GM23338 (cell line): ENCODE measurements at regions not wholly inside any gene's neighbourhood (a gene's known extent, or its start where the extent isn't known, plus 50 kb on each side); places are given as distances from the start of the nearest gene placed in this dataset.

Experiments
- ATAC-seq: fragments of 200-7000 bp; cut with Tn5 transposase; 3 replicates; pipeline ENCODE4 v1.9.1; 2020
- DNase-seq: peaks from one replicate; pipeline ENCODE4 v3.0.0-alpha.2; 2015; ENCODE audit warnings: low spot score
- H2AFZ ChIP-seq: fragments of 200-600 bp; sonication (generic); 2 replicates; pipeline ENCODE4 v1.8.0; 2016; ENCODE audit warnings: antibody characterized with exemption, mild to moderate bottlenecking, moderate library complexity
- H3F3A ChIP-seq: fragments of 200-600 bp; sonication (generic); replicated peaks from 2 replicates; pipeline ENCODE4 v1.8.0; 2017; ENCODE audit warnings: antibody characterized with exemption, mixed run types, low read depth
- H3K27ac ChIP-seq: fragments of 200-600 bp; sonication (generic); 2 replicates; pipeline ENCODE4 v1.6.1; 2016; ENCODE audit warnings: low read depth
- H3K27me3 ChIP-seq: fragments of 200-600 bp; sonication (generic); 2 replicates; pipeline ENCODE4 v1.8.0; 2016; ENCODE audit warnings: mild to moderate bottlenecking, mixed run types, moderate library complexity; ENCODE audit not compliant: insufficient read depth
- H3K36me3 ChIP-seq: fragments of 200-600 bp; sonication (generic); 2 replicates; pipeline ENCODE4 v1.8.0; 2016; ENCODE audit warnings: mild to moderate bottlenecking; ENCODE audit not compliant: insufficient read depth
- H3K4me1 ChIP-seq: fragments of 200-600 bp; sonication (generic); 2 replicates; pipeline ENCODE4 v1.8.0; 2016; ENCODE audit warnings: mild to moderate bottlenecking, moderate library complexity; ENCODE audit not compliant: insufficient read depth
- H3K4me2 ChIP-seq: fragments of 200-600 bp; sonication (generic); 2 replicates; pipeline ENCODE4 v1.7.1; 2017; ENCODE audit warnings: mixed run types
- H3K4me3 ChIP-seq: fragments of 200-600 bp; sonication (generic); 2 replicates; pipeline ENCODE4 v1.6.1; 2016; ENCODE audit warnings: mixed run types
- H3K79me2 ChIP-seq: fragments of 200-600 bp; sonication (generic); replicated peaks from 2 replicates; pipeline ENCODE4 v1.8.0; 2017; ENCODE audit warnings: mild to moderate bottlenecking; ENCODE audit not compliant: insufficient read depth
- H3K9me2 ChIP-seq: fragments of 200-600 bp; sonication (generic); 2 replicates; pipeline ENCODE4 v1.8.0; 2017; ENCODE audit not compliant: insufficient read depth
- H4K20me1 ChIP-seq: fragments of 200-600 bp; sonication (generic); replicated peaks from 2 replicates; pipeline ENCODE4 v1.8.0; 2017; ENCODE audit warnings: mild to moderate bottlenecking; ENCODE audit not compliant: insufficient read depth
- H3K27ac Mint-ChIP-seq: 2 replicates; pipeline ENCODE4 v1.8.0; 2020; ENCODE audit warnings: inconsistent platforms, mild to moderate bottlenecking, moderate library complexity, mixed read lengths
- H3K27me3 Mint-ChIP-seq: 3 replicates; pipeline ENCODE4 v1.8.0; 2022; ENCODE audit warnings: low read depth, mild to moderate bottlenecking, moderate library complexity, mixed read lengths, inconsistent platforms; ENCODE audit not compliant: insufficient read depth, poor library complexity
- H3K36me3 Mint-ChIP-seq: 3 replicates; pipeline ENCODE4 v1.8.0; 2021; ENCODE audit warnings: low read depth, mild to moderate bottlenecking, inconsistent platforms, moderate library complexity, mixed read lengths
- H3K4me1 Mint-ChIP-seq: 3 replicates; pipeline ENCODE4 v1.8.0; 2020; ENCODE audit warnings: mild to moderate bottlenecking, inconsistent platforms, mixed read lengths
- H3K4me3 Mint-ChIP-seq: 3 replicates; pipeline ENCODE4 v1.8.0; 2021; ENCODE audit warnings: moderate library complexity, mild to moderate bottlenecking, inconsistent platforms, mixed read lengths
- H3K9me3 Mint-ChIP-seq: 3 replicates; pipeline ENCODE4 v1.8.0; 2020; ENCODE audit warnings: moderate library complexity, mild to moderate bottlenecking, inconsistent platforms, mixed read lengths
- CREB1 ChIP-seq: fragments of 250-450 bp; sonication (Bioruptor Pico); IDR thresholded peaks from 2 replicates; pipeline ENCODE4 v1.5.0; 2020; ENCODE audit warnings: low read depth, mild to moderate bottlenecking, moderate library complexity
- CTCF ChIP-seq, 2 experiments: fragments of 200-600 bp in 1 of 2; sonication (generic) in 1 of 2; conservative IDR thresholded peaks; 2 replicates each; pipeline versions ENCODE4 v1.5.1 to v1.6.1; 2016 to 2017; ENCODE audit warnings: antibody characterized with exemption in 2 of 2, low read depth in 2 of 2, mild to moderate bottlenecking in 2 of 2, moderate library complexity in 1 of 2
- ETS1 ChIP-seq: IDR thresholded peaks from 2 replicates; pipeline ENCODE4 v1.6.1; 2016; ENCODE audit warnings: antibody characterized with exemption
- EZH2 ChIP-seq: fragments of 200-600 bp; sonication (generic); IDR thresholded peaks from one replicate; pipeline ENCODE4 v1.8.0; 2017; ENCODE audit warnings: antibody characterized with exemption, mild to moderate bottlenecking, low read depth; ENCODE audit not compliant: unreplicated experiment
- EZH2phosphoT487 ChIP-seq: fragments of 200-600 bp; sonication (generic); IDR thresholded peaks from one replicate; pipeline ENCODE4 v1.8.1; 2018; ENCODE audit warnings: antibody characterized with exemption; ENCODE audit not compliant: unreplicated experiment
- JUNB ChIP-seq: IDR thresholded peaks from one replicate; pipeline ENCODE4 v1.6.1; 2016; ENCODE audit warnings: antibody characterized with exemption; ENCODE audit not compliant: unreplicated experiment
- NANOG ChIP-seq: IDR thresholded peaks from 2 replicates; pipeline ENCODE4 v1.6.1; 2016; ENCODE audit warnings: antibody characterized with exemption, borderline replicate concordance
- POLR2AphosphoS5 ChIP-seq: IDR thresholded peaks from 2 replicates; pipeline ENCODE4 v1.6.1; 2016; ENCODE audit warnings: antibody characterized with exemption, low read depth
- REST ChIP-seq: IDR thresholded peaks from one replicate; pipeline ENCODE4 v1.6.1; 2018; ENCODE audit warnings: antibody characterized with exemption; ENCODE audit not compliant: unreplicated experiment
- STAT1 ChIP-seq: IDR thresholded peaks from one replicate; pipeline ENCODE4 v1.6.1; 2016; ENCODE audit warnings: antibody characterized with exemption; ENCODE audit not compliant: unreplicated experiment
- ZNF114 ChIP-seq: fragments of 250-450 bp; sonication (Bioruptor Pico); IDR thresholded peaks from 2 replicates; pipeline ENCODE4 v1.5.0; 2020; ENCODE audit warnings: mild to moderate bottlenecking, moderate library complexity
- ZNF331 ChIP-seq: fragments of 250-450 bp; sonication (Bioruptor Pico); IDR thresholded peaks from 2 replicates; pipeline ENCODE4 v1.5.0; 2020; ENCODE audit warnings: low read depth, mild to moderate bottlenecking, moderate library complexity
- TF ChIP-seq, protein P1 (sequence below): fragments of 250-450 bp; sonication (Bioruptor Pico); IDR thresholded peaks from 2 replicates; pipeline ENCODE4 v1.5.0; 2020; ENCODE audit warnings: mild to moderate bottlenecking, moderate library complexity

GRCh38 chr2:23135481-23136100 is 249.4 kb upstream of the KLHL29 start:
- H4K20me1 ChIP-seq = no peaks in the 10 kb centered on the region
- peak; percentile 73 for ATAC-seq

More at GRCh38 chr2:23135481-23136100, 249.4 kb upstream of the KLHL29 start:
- no peaks in the 10 kb centered on the region for H3K36me3 ChIP-seq
- no peaks in the 10 kb centered on the region for H3K27me3 ChIP-seq
- no peak overlapping the region for H3K4me3 ChIP-seq
- no peak overlapping the region for H3K4me2 ChIP-seq
- peaks cover 10% of the 10 kb centered on the region for H3K4me1 ChIP-seq
- H3F3A ChIP-seq = no peaks in the 10 kb centered on the region
- TF ChIP-seq ZNF114 (CRISPR knock-in tag) = no peak
- TF ChIP-seq CREB1 (CRISPR knock-in tag) = no peak
- no peak for TF ChIP-seq JUNB
- no peak for TF ChIP-seq ETS1
- TF ChIP-seq CTCF (conservative IDR thresholded peaks at IDR 0.05; ENCODE audit: low read depth in 2 of 2) = no peak
- no peak for TF ChIP-seq STAT1
- no peak for TF ChIP-seq ZNF331 (CRISPR knock-in tag)
- TF ChIP-seq NANOG = no peak
- no peak for TF ChIP-seq EZH2phosphoT487
- no peak for TF ChIP-seq EZH2
- TF ChIP-seq, protein P1, sequence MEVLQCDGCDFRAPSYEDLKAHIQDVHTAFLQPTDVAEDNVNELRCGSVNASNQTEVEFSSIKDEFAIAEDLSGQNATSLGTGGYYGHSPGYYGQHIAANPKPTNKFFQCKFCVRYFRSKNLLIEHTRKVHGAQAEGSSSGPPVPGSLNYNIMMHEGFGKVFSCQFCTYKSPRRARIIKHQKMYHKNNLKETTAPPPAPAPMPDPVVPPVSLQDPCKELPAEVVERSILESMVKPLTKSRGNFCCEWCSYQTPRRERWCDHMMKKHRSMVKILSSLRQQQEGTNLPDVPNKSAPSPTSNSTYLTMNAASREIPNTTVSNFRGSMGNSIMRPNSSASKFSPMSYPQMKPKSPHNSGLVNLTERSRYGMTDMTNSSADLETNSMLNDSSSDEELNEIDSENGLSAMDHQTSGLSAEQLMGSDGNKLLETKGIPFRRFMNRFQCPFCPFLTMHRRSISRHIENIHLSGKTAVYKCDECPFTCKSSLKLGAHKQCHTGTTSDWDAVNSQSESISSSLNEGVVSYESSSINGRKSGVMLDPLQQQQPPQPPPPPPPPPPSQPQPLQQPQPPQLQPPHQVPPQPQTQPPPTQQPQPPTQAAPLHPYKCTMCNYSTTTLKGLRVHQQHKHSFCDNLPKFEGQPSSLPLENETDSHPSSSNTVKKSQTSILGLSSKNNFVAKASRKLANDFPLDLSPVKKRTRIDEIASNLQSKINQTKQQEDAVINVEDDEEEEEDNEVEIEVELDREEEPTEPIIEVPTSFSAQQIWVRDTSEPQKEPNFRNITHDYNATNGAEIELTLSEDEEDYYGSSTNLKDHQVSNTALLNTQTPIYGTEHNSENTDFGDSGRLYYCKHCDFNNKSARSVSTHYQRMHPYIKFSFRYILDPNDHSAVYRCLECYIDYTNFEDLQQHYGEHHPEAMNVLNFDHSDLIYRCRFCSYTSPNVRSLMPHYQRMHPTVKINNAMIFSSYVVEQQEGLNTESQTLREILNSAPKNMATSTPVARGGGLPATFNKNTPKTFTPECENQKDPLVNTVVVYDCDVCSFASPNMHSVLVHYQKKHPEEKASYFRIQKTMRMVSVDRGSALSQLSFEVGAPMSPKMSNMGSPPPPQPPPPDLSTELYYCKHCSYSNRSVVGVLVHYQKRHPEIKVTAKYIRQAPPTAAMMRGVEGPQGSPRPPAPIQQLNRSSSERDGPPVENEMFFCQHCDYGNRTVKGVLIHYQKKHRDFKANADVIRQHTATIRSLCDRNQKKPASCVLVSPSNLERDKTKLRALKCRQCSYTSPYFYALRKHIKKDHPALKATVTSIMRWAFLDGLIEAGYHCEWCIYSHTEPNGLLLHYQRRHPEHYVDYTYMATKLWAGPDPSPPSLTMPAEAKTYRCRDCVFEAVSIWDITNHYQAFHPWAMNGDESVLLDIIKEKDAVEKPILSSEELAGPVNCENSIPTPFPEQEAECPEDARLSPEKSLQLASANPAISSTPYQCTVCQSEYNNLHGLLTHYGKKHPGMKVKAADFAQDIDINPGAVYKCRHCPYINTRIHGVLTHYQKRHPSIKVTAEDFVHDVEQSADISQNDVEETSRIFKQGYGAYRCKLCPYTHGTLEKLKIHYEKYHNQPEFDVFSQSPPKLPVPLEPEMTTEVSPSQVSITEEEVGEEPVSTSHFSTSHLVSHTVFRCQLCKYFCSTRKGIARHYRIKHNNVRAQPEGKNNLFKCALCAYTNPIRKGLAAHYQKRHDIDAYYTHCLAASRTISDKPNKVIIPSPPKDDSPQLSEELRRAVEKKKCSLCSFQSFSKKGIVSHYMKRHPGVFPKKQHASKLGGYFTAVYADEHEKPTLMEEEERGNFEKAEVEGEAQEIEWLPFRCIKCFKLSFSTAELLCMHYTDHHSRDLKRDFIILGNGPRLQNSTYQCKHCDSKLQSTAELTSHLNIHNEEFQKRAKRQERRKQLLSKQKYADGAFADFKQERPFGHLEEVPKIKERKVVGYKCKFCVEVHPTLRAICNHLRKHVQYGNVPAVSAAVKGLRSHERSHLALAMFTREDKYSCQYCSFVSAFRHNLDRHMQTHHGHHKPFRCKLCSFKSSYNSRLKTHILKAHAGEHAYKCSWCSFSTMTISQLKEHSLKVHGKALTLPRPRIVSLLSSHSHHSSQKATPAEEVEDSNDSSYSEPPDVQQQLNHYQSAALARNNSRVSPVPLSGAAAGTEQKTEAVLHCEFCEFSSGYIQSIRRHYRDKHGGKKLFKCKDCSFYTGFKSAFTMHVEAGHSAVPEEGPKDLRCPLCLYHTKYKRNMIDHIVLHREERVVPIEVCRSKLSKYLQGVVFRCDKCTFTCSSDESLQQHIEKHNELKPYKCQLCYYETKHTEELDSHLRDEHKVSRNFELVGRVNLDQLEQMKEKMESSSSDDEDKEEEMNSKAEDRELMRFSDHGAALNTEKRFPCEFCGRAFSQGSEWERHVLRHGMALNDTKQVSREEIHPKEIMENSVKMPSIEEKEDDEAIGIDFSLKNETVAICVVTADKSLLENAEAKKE (CRISPR knock-in tag) = no peak
- TF ChIP-seq REST = no peak
- TF ChIP-seq POLR2AphosphoS5 = no peak
- Mint-ChIP-seq H3K9me3 (no peaks in the 10 kb centered on the region), H3K27me3 (peaks cover 4% of the 10 kb centered on the region), H3K27ac (no peak overlapping the region), H3K36me3 (no peaks in the 10 kb centered on the region), H3K4me3 (no peak overlapping the region), H3K4me1 (peaks cover 15% of the 10 kb centered on the region)
- no peaks in the 10 kb centered on the region for H3K79me2 ChIP-seq
- DNase-seq = peak; percentile 41
- no peaks in the 10 kb centered on the region; the same call in 1 of the 2 replicates for H3K9me2 ChIP-seq
- 0 out of 2 replicates have a peak overlapping the region, but pooled peaks have one; percentile 8 for H3K27ac ChIP-seq
- H2AFZ ChIP-seq = peak overlapping the region; percentile 82
